WERI-Rb-1 (cell line): ENCODE measurements at regions not wholly inside any gene's neighbourhood (a gene's known extent, or its start where the extent isn't known, plus 50 kb on each side); places are given as distances from the start of the nearest gene placed in this dataset.

Experiments used
- DNase-seq: peaks from one replicate; pipeline ENCODE4 v3.0.0-alpha.2; 2020
- H3K27ac ChIP-seq: fragments of 250-450 bp; sonication (Bioruptor Pico); 2 replicates; pipeline ENCODE4 v1.5.1; 2020; ENCODE audit warnings: mild to moderate bottlenecking, moderate library complexity
- H3K27me3 ChIP-seq: fragments of 250-450 bp; sonication (Bioruptor Pico); 2 replicates; pipeline ENCODE4 v1.5.1; 2021; ENCODE audit warnings: mild to moderate bottlenecking, low read depth, moderate library complexity; ENCODE audit not compliant: insufficient read depth, severe bottlenecking
- H3K36me3 ChIP-seq: fragments of 250-450 bp; sonication (Bioruptor Pico); 2 replicates; pipeline ENCODE4 v1.5.1; 2020; ENCODE audit warnings: mild to moderate bottlenecking, moderate library complexity
- H3K4me3 ChIP-seq: 2 replicates; pipeline ENCODE4 v1.5.1; 2011; ENCODE audit warnings: low read depth, mild to moderate bottlenecking, control low read depth, low read length
- H3K9me3 ChIP-seq: fragments of 250-450 bp; sonication (Bioruptor Pico); 2 replicates; pipeline ENCODE4 v1.5.1; 2021; ENCODE audit warnings: mild to moderate bottlenecking, moderate library complexity; ENCODE audit not compliant: severe bottlenecking
- TF ChIP-seq, protein P1 (sequence below): IDR thresholded peaks from 2 replicates; pipeline ENCODE4 v1.5.1; 2011; ENCODE audit warnings: low read depth, mild to moderate bottlenecking, control low read depth, inconsistent platforms, low read length

DNA sequence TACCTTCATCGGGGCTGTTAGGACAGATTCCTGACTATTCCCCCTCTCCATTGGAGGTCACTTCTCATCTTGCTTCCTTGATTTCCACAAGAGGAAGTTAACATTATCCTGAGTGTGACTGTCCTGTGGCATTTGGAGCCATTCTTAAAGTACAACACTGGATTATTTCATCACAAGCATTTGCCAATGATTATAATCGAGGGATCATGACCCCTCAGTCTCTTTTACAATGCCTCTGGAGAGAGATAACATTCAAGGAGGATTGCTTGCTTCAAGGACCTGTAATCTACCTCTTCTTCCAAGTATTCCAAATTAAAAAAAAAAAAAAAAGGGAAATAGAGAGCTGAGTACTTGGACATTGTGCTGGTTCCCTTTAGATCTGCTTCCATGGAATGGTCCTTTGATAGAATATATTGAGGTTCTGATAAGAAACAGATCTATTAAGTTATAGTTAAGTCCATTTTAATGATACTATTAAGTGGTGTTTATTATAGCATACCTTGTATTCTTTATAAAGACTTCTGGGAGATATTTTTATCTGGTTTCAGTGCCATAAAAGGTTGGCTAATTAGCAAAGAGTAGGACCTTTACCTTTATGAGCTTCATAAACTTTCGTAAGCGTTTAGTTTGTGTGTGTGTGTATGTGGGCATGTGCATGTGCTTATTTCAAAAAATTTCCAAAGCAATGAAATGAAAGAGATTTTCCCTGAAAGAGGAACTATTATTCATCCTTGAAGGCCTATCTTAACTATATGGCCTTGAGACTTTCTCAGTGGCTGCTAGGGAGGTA is 469.1 kb downstream of the DHX35 start:
- DNase-seq, result no peak
- H3K36me3 ChIP-seq, result no peaks in the 10 kb centered on the region
- no peak overlapping the region for H3K4me3 ChIP-seq
- peaks cover 4% of the 10 kb centered on the region for H3K27me3 ChIP-seq
- no peak overlapping the region for H3K27ac ChIP-seq
- TF ChIP-seq, protein P1, sequence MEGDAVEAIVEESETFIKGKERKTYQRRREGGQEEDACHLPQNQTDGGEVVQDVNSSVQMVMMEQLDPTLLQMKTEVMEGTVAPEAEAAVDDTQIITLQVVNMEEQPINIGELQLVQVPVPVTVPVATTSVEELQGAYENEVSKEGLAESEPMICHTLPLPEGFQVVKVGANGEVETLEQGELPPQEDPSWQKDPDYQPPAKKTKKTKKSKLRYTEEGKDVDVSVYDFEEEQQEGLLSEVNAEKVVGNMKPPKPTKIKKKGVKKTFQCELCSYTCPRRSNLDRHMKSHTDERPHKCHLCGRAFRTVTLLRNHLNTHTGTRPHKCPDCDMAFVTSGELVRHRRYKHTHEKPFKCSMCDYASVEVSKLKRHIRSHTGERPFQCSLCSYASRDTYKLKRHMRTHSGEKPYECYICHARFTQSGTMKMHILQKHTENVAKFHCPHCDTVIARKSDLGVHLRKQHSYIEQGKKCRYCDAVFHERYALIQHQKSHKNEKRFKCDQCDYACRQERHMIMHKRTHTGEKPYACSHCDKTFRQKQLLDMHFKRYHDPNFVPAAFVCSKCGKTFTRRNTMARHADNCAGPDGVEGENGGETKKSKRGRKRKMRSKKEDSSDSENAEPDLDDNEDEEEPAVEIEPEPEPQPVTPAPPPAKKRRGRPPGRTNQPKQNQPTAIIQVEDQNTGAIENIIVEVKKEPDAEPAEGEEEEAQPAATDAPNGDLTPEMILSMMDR, result no peak
- no peaks in the 10 kb centered on the region for H3K9me3 ChIP-seq

DNA sequence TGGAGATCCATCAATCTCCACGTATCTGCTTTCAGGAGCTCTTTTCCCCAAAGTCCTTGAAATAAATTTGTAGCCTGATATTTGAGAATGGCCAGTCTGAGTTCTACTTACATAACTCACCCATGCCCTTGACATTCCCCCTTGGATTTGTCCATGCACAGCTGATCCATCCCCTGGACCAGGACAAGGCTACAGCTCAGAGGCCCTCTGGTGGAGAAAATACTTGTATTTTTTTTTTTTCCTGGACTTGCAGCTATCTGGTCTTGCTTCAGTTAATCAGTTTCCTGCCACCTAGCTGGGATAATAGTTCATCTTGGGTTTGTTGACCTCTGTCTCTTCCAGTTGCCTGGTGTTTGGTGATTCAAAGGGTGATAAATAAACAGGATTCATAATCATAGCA is 467.6 kb downstream of the DHX35 start:
- DNase-seq, result peak; percentile 6
- Histone ChIP-seq H3K27me3 (peaks cover under 1% of the 10 kb centered on the region), H3K9me3 (no peaks in the 10 kb centered on the region), H3K4me3 (no peak overlapping the region), H3K27ac (no peak overlapping the region), H3K36me3 (no peaks in the 10 kb centered on the region)
- TF ChIP-seq, protein P1, result 0 out of 2 replicates have a peak, but pooled peaks have one; percentile 8

DNA sequence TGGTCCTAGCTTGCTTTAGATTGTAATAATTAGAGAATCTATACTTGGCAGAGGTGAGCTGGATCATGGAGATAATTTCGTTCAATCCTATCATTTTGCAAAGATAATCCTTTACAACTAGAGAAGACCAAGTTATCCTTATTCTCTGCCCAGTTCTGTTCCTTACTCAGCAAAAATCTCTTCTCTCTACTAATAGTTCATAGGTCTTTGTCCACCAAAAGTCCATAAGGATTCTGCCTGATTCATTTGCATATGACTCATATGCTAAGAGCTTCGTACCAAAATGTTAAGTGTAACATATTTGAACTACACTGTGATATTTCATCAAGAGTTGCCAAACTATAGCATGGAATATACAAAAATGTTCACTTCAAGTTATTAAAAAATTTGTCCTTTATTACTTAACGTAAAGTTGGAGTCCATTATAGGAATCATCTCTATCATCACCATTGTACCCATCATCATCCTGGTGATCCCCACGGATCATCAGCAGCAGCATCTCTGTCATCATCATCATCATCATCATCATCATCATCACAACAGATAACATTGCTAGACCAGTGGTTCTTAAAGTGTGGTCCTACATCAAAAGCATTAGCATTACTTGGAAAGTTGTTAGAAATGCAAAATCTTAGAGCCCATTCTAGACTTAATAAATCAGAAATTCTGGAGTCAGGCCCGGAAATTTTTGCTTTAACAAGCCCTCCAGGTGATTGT is 463.0 kb downstream of the DHX35 start:
- no peak for DNase-seq
- Histone ChIP-seq H3K27ac (no peak overlapping the region), H3K9me3 (no peaks in the 10 kb centered on the region), H3K27me3 (peaks cover 27% of the 10 kb centered on the region), H3K36me3 (no peaks in the 10 kb centered on the region), H3K4me3 (no peak overlapping the region)
- TF ChIP-seq, protein P1, result no peak

DNA sequence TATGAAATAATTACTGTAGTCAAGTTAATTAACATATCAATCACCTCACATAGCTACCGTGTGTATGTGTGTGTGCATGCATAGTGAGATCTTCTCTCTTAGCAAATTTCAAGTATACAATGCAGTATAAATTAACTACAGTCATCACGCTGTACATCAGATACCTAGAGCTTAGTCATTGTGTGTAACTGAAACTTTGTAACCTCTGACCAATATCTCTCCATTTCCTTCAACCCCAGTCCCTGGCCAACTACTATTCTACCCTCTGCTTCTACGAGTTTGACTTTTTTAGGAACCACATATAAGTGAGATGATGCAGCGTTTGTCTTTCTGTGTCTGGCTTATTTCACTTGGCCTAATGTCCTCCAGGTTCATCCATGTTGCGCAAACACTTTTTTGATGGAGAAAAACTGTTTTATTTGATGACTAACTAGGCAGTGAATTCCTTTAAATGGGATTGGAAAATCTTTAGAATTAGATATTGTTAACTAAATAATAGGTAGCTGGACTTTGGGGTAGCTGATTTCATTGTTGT is 459.5 kb downstream of the DHX35 start:
- no peak for DNase-seq
- Histone ChIP-seq H3K9me3 (no peaks in the 10 kb centered on the region), H3K27me3 (peaks cover 31% of the 10 kb centered on the region), H3K36me3 (no peaks in the 10 kb centered on the region), H3K27ac (no peak overlapping the region), H3K4me3 (no peak overlapping the region)
- TF ChIP-seq, protein P1, result no peak

DNA sequence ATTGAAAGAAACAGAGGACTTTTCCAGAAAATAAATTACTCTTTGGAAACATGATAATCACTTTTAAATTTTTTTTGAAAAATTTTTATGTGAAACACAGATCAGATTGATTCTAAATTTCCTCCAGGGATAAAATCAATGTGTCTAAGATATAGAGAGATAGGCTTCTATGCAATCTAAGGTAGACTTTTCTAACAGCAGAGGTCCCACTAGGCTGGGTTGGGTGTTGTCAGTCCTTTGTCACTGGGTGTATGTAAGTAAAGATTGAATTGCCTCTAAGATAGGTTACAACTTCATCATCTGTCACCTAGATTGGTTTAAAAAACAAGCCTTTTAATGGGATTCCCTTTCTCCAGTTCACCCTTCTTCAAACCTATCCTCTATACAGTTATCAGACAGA is 449.9 kb downstream of the DHX35 start:
- Histone ChIP-seq H3K36me3 (no peaks in the 10 kb centered on the region), H3K27me3 (peaks cover 28% of the 10 kb centered on the region), H3K4me3 (no peak overlapping the region), H3K9me3 (no peaks in the 10 kb centered on the region), H3K27ac (no peak overlapping the region)
- TF ChIP-seq, protein P1, result no peak
- DNase-seq, result no peak
